Endothelial cell of umbilical vein (primary cell): ENCODE measurements at regions not wholly inside any gene's neighbourhood (a gene's known extent, or its start where the extent isn't known, plus 50 kb on each side); places are given as distances from the start of the nearest gene placed in this dataset.

Experiments
- BruUV-seq: library from RNA; stranded (reverse); fragments of 400-500 nt; replicated peaks from 2 replicates; lab custom pipeline; 2021; lab: Mats Ljungman, UMichigan
- CTCF ChIA-PET: fragments of 300-600, 350-600 bp; sonication (Branson Sonifier 250); formaldehyde crosslinking; loops from one replicate; lab custom pipeline; 2021; ENCODE audit warnings: antibody characterized with exemption, inconsistent platforms; lab: Charles Lee
- POLR2A ChIA-PET: fragments of 300-600, 350-600 bp; sonication (Branson Sonifier 250); formaldehyde crosslinking; loops from one replicate; lab custom pipeline; 2021; ENCODE audit warnings: antibody characterized with exemption, inconsistent platforms; lab: Charles Lee
- DNase-seq: peaks from one replicate; pipeline ENCODE4 v3.0.0-alpha.2; 2011; ENCODE audit warnings: low read depth, low spot score
- FAIRE-seq: peaks from 2 replicates; lab custom pipeline; 2011; peaks lifted over from hg19 to GRCh38; lab: Jason Lieb, UNC
- H2AFZ ChIP-seq: 2 replicates; pipeline ENCODE4 v1.6.0; 2012; ENCODE audit warnings: low read depth, low read length, control low read depth, inconsistent platforms
- H3K27ac ChIP-seq: 2 replicates; pipeline ENCODE4 v1.5.1; 2011; ENCODE audit warnings: low read depth, mild to moderate bottlenecking, control low read depth, low read length, moderate library complexity; ENCODE audit not compliant: insufficient read depth
- H3K27me3 ChIP-seq, 2 experiments: 2 replicates each; pipeline versions ENCODE4 v1.6.0 to v1.6.1; 2011; ENCODE audit warnings: low read length in 2 of 2, mixed read lengths in 1 of 2; ENCODE audit not compliant: control insufficient read depth in 2 of 2, insufficient read depth in 2 of 2
- H3K36me3 ChIP-seq, 2 experiments: 2 replicates in 1 of 2; 3 replicates in 1 of 2; pipeline ENCODE4 v1.5.1; 2011; ENCODE audit warnings: low read length in 2 of 2, mild to moderate bottlenecking in 1 of 2, moderate library complexity in 1 of 2; ENCODE audit not compliant: control insufficient read depth in 2 of 2, insufficient read depth in 2 of 2; ENCODE audit errors: extremely low read depth in 1 of 2
- H3K4me1 ChIP-seq: 3 replicates; pipeline ENCODE4 v1.5.1; 2011; ENCODE audit warnings: mild to moderate bottlenecking, low read length; ENCODE audit not compliant: control insufficient read depth, insufficient read depth; ENCODE audit errors: extremely low read depth
- H3K4me2 ChIP-seq: 2 replicates; pipeline ENCODE4 v1.6.1; 2011; ENCODE audit warnings: low read length, control low read depth, mixed read lengths; ENCODE audit not compliant: insufficient read depth
- H3K4me3 ChIP-seq, 3 experiments: fragments of 200-600 bp in 1 of 3; sonication (generic), shearing (Covaris generic) in 1 of 3; replicated peaks in 1 of 3; 2 replicates each; pipeline ENCODE4 v1.5.1; 2011 to 2016; ENCODE audit warnings: control low read depth in 3 of 3, low read length in 3 of 3, mild to moderate bottlenecking in 2 of 3, inconsistent platforms in 1 of 3, low read depth in 1 of 3, moderate library complexity in 1 of 3; ENCODE audit not compliant: insufficient read depth in 1 of 3
- H3K79me2 ChIP-seq: 2 replicates; pipeline ENCODE4 v1.6.0; 2012; ENCODE audit warnings: low read length, inconsistent platforms; ENCODE audit not compliant: control insufficient read depth, insufficient read depth
- H3K9ac ChIP-seq: replicated peaks from 2 replicates; pipeline ENCODE3; 2011; ENCODE audit warnings: low read length, control low read depth; ENCODE audit not compliant: insufficient read depth; ENCODE audit errors: extremely low read depth
- H3K9me1 ChIP-seq: replicated peaks from 3 replicates; pipeline ENCODE4 v1.6.0; 2011; ENCODE audit warnings: mild to moderate bottlenecking, low read length; ENCODE audit not compliant: control insufficient read depth, insufficient read depth; ENCODE audit errors: extremely low read depth
- H3K9me3 ChIP-seq: replicated peaks from 2 replicates; pipeline ENCODE4 v1.5.1; 2012; ENCODE audit warnings: low read length, inconsistent platforms; ENCODE audit not compliant: control insufficient read depth, insufficient read depth
- H4K20me1 ChIP-seq: replicated peaks from 2 replicates; pipeline ENCODE3; 2011; ENCODE audit warnings: mild to moderate bottlenecking, low read length; ENCODE audit not compliant: control insufficient read depth, insufficient read depth; ENCODE audit errors: extremely low read depth
- CTCF ChIP-seq, 2 donors: IDR thresholded peaks; 1 replicate in 1 of 2; 2 replicates in 1 of 2; pipeline ENCODE4 v1.5.1; 2011; ENCODE audit warnings: low read length in 2 of 2, mild to moderate bottlenecking in 2 of 2, moderate library complexity in 2 of 2, control low read depth in 1 of 2, inconsistent platforms in 1 of 2, low read depth in 1 of 2; ENCODE audit not compliant: insufficient read depth in 1 of 2; ENCODE audit errors: extremely low read depth in 1 of 2
- EZH2 ChIP-seq: IDR thresholded peaks from 2 replicates; pipeline ENCODE4 v1.6.1; 2012; ENCODE audit warnings: borderline replicate concordance, low read depth, mild to moderate bottlenecking, moderate library complexity, low read length, inconsistent platforms; ENCODE audit not compliant: severe bottlenecking
- FOS ChIP-seq: IDR thresholded peaks from 2 replicates; pipeline ENCODE4 v1.6.1; 2011; ENCODE audit warnings: mild to moderate bottlenecking, low read length, moderate library complexity, borderline replicate concordance; ENCODE audit not compliant: insufficient read depth
- GATA2 ChIP-seq: IDR thresholded peaks from 2 replicates; pipeline ENCODE4 v1.7.0; 2011; ENCODE audit warnings: low read depth, mild to moderate bottlenecking, moderate library complexity, mixed read lengths, low read length; ENCODE audit not compliant: insufficient read length, insufficient read depth
- JUN ChIP-seq: IDR thresholded peaks from 2 replicates; pipeline ENCODE4 v1.6.1; 2011; ENCODE audit warnings: borderline replicate concordance, low read depth; ENCODE audit not compliant: insufficient read length, insufficient read depth
- MYC ChIP-seq: IDR thresholded peaks from one replicate; pipeline ENCODE4 v1.6.1; 2011; ENCODE audit warnings: mild to moderate bottlenecking, low read depth, low read length
- POLR2A ChIP-seq: IDR thresholded peaks from 2 replicates; pipeline ENCODE4 v1.6.1; 2012; ENCODE audit warnings: low read depth, mild to moderate bottlenecking, control low read depth, low read length
- POLR2AphosphoS5 ChIP-seq: IDR thresholded peaks from 2 replicates; pipeline ENCODE4 v1.6.1; 2012; ENCODE audit warnings: low read depth, mild to moderate bottlenecking, control low read depth, low read length, moderate library complexity; ENCODE audit not compliant: insufficient read depth
- dilution Hi-C: fragments of 300-500 bp; cut with MboI; formaldehyde crosslinking; loops from one replicate; pipeline ENCODE4 v1.15.0; 2019; ENCODE audit warnings: low sequenced_read_pairs; ENCODE audit not compliant: extremely low pct_ligation_motif_present
- intact Hi-C: fragments of 100-400 bp; cut with micrococcal nuclease; formaldehyde crosslinking; loops from one replicate; pipeline ENCODE4 v1.10.0; 2022
- TF ChIP-seq, protein P1 (sequence below): IDR thresholded peaks from 2 replicates; pipeline ENCODE4 v1.6.1; 2011; ENCODE audit not compliant: insufficient read depth, insufficient read length

DNA sequence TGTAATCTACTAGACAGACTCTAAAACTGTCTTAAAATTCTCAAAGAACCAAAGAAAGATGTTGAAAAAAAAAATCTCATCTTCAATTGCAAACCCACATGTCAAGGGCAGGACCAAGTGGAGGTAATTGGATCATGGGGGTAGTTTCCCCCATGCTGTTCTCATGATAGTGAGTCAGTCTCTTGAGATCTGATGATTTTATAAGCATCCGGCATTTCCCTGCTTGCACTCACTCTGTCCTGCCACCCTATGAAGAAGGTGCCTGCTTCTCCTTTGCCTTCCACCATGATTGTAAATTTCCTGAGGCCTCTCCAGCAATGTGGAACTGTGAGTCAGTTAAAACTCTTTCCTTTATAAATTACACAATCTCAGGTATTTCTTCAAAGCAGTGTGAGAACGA lies 257.0 kb downstream of the HHIPL2 start:
- TF ChIP-seq, protein P1, sequence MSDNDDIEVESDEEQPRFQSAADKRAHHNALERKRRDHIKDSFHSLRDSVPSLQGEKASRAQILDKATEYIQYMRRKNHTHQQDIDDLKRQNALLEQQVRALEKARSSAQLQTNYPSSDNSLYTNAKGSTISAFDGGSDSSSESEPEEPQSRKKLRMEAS: no peak
- TF ChIP-seq POLR2AphosphoS5 (no peak), CTCF (IDR thresholded peaks at IDR 0.05; ENCODE audit: extremely low read depth in 1 of 2, insufficient read depth in 1 of 2, low read depth in 1 of 2, low read length in 2 of 2) (no peak), JUN (no peak), FOS (no peak), MYC (no peak), GATA2 (no peak), POLR2A (no peak), EZH2 (no peak)
- BruUV-seq: no TSS peak
- Histone ChIP-seq H3K36me3 (no peaks in the 10 kb centered on the region), H3K4me1 (no peaks in the 10 kb centered on the region), H4K20me1 (no peaks in the 10 kb centered on the region), H3K27ac (no peak overlapping the region), H3K4me3 (no peak overlapping the region), H3K9me3 (peaks cover 3% of the 10 kb centered on the region), H3K79me2 (no peaks in the 10 kb centered on the region), H3K9me1 (no peaks in the 10 kb centered on the region), H3K9ac (no peak overlapping the region), H3K4me2 (no peak overlapping the region), H3K27me3 (no peaks in the 10 kb centered on the region), H2AFZ (no peak overlapping the region)
- FAIRE-seq: no peak
- ChIA-PET CTCF (no interaction called here), POLR2A (no interaction called here)
- no peak for DNase-seq
- intact Hi-C loops: no loop called here
- dilution Hi-C loops: no loop called here
